GM12874 (cell line): ENCODE measurements at regions not wholly inside any gene's neighbourhood (a gene's known extent, or its start where the extent isn't known, plus 50 kb on each side); places are given as distances from the start of the nearest gene placed in this dataset.

Source experiments
- TF ChIP-seq, protein P1 (sequence below): IDR thresholded peaks from 2 replicates; pipeline ENCODE4 v1.5.1; 2011; ENCODE audit warnings: low read depth, mild to moderate bottlenecking, control low read depth, low read length, moderate library complexity; ENCODE audit not compliant: insufficient read depth

DNA sequence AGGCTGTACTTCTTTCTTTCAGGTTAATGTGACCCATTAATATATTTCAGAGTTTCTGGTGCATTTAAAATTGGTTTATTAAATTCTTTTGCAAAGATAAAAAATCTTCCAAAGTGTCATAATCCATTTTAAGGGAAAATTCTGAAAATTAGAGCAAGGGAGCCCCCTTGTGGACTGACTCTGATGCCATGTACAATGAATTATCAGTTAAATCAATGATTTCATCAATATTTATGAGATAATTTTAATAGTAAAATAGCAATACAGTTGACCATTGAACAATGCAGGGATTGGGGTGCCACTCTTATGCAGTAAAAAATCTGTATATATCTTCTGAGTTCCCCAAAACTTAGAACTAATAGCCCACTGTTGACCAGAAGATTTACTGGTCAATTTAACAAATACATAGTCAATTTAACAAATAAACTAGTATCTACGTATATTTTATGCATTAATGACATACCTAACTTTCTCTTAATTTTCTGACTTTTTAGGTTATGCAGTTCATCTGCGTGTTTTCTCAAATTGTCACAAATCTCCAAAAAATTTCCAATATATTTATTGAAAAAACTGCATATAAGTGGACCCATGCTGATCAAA lies 479.1 kb upstream of the MIR17HG start:
- TF ChIP-seq, protein P1, sequence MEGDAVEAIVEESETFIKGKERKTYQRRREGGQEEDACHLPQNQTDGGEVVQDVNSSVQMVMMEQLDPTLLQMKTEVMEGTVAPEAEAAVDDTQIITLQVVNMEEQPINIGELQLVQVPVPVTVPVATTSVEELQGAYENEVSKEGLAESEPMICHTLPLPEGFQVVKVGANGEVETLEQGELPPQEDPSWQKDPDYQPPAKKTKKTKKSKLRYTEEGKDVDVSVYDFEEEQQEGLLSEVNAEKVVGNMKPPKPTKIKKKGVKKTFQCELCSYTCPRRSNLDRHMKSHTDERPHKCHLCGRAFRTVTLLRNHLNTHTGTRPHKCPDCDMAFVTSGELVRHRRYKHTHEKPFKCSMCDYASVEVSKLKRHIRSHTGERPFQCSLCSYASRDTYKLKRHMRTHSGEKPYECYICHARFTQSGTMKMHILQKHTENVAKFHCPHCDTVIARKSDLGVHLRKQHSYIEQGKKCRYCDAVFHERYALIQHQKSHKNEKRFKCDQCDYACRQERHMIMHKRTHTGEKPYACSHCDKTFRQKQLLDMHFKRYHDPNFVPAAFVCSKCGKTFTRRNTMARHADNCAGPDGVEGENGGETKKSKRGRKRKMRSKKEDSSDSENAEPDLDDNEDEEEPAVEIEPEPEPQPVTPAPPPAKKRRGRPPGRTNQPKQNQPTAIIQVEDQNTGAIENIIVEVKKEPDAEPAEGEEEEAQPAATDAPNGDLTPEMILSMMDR = peak; percentile 32; the same call in 1 of the 2 replicates

DNA sequence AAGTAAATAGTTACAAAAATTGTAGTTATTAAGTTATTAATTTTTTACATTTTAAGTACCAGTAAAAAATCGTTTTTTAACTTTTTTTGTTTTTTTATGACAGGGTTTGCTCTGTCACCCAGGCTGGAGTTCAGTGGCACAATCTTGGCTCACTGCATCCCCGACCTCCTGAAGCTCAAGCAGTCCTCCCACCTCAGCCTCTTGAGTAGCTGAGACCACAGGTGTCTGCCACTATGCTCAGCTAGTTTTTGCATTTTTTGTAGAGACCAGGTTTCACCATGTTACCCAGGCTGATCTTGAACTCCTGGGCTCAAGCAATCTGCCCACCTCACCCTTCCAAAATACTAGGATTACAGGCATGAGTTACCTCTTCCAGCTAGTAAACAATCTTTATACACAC lies 477.9 kb upstream of the MIR17HG start:
- TF ChIP-seq, protein P1 = no peak

GRCh38 chr13:90872491-90873025 lies 474.9 kb upstream of the MIR17HG start:
- TF ChIP-seq, protein P1 = no peak

- TF ChIP-seq, protein P1 = no peak
Measured at GRCh38 chr13:90880790-90881189, 466.7 kb upstream of the MIR17HG start.

DNA sequence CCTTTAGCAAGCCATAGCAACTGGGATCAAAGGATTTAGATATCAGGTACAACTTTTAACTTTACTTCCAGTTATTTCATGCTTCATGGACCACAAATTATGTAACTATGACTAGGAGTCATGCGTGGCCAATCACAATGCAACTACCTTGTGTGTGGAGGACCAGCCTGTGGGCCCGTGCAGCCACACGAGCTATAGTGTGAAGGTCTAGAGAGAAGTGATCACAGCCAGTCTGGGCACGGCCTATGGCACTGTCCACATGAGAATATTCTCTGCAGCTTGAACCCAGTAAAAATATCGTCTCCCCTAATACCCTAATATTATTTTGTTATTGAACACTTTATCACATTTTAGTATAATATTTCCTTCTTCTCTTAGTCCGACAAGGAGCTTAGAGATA lies 464.9 kb upstream of the MIR17HG start:
- TF ChIP-seq, protein P1 = no peak

DNA sequence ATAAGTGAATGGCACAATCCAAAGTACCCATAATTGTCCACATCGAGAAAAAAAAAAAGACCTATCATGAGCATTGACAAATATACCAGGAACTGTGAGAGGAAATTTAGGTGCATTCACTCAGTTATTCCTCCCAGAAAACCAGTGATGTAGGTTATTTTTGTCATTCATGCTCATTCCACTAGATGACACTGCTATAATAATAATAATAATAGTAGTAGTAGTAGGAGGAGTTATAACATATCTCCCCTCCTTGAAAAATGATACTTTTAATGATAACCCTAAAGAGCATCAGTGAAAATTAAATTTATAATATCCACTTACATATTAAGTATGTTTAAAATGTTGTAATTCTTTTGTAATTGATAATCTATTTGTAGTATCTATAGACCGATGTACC lies 463.9 kb upstream of the MIR17HG start:
- TF ChIP-seq, protein P1 = no peak

DNA sequence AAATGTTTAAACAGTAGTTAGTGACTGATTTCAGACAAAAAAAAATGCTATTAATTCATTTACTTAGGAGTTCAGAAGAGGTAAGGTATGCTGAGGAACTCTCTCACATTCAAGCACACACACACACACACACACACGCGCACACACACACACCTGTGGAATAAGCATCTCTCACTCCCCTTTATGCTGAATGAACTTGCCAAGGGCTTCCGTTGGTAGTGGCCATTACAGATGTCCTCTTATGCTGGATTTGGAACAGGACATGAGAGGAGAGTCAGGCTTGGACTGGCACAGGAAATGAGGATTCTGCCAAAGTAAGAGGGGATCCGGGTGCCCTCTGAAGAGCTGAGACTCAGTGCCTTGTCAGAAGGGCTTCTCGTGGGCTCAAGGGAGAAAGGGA lies 463.4 kb upstream of the MIR17HG start:
- TF ChIP-seq, protein P1 = no peak
